ENCODE measurements at regions not wholly inside any gene's neighbourhood (a gene's known extent, or its start where the extent isn't known, plus 50 kb on each side); places are given as distances from the start of the nearest gene placed in this dataset.

GRCh38 chr2:126752876-126753275 is 96.9 kb downstream of the GYPC start:
- no peak for TF ChIP-seq CTCF (conservative IDR thresholded peaks at IDR 0.05)
- TF ChIP-seq EZH2 (IDR thresholded peaks at IDR 0.05; ENCODE audit: low read depth), result no peak

Measured in PC-9 (cell line).